Kidney epithelial cell (primary cell): ENCODE measurements at regions not wholly inside any gene's neighbourhood (a gene's known extent, or its start where the extent isn't known, plus 50 kb on each side); places are given as distances from the start of the nearest gene placed in this dataset.

Experiments
- DNase-seq: peaks from one replicate; pipeline ENCODE4 v3.0.0-alpha.2; 2010; ENCODE audit warnings: low read depth
- H3K27me3 ChIP-seq: 2 replicates; pipeline ENCODE4 v1.6.0; 2011; ENCODE audit warnings: low read length; ENCODE audit not compliant: control insufficient read depth, insufficient read depth
- H3K36me3 ChIP-seq: 2 replicates; pipeline ENCODE4 v1.5.1; 2011; ENCODE audit warnings: low read length; ENCODE audit not compliant: control insufficient read depth, insufficient read depth
- H3K4me3 ChIP-seq: 2 replicates; pipeline ENCODE4 v1.5.1; 2011; ENCODE audit warnings: low read depth, mild to moderate bottlenecking, control low read depth, low read length
- TF ChIP-seq, protein P1 (sequence below): IDR thresholded peaks from 2 replicates; pipeline ENCODE4 v1.5.1; 2011; ENCODE audit warnings: mild to moderate bottlenecking, moderate library complexity, low read length, control low read depth, inconsistent platforms; ENCODE audit not compliant: insufficient read depth, poor library complexity, severe bottlenecking

DNA sequence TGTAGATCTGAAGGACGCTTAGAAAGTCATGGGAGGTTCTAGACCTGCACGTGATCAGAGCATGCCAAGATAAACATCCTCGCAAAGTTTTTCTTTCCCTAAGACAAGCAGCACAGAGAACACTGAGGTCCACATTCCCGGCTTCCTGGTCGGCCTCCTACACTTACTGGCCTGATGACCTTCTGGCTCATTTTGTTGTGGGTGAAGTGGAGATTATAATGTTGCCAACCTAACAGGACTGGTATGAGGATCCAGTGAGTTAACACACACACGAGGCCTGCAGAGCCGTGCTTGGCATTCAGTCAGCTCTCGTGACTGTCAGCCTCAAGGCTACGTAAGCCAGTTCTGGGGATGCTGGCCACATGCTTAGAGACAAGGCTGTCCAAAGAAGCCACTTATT is 186.0 kb downstream of the TENT4A start:
- Histone ChIP-seq H3K36me3 (no peaks in the 10 kb centered on the region), H3K27me3 (no peaks in the 10 kb centered on the region), H3K4me3 (no peak overlapping the region)
- TF ChIP-seq, protein P1, sequence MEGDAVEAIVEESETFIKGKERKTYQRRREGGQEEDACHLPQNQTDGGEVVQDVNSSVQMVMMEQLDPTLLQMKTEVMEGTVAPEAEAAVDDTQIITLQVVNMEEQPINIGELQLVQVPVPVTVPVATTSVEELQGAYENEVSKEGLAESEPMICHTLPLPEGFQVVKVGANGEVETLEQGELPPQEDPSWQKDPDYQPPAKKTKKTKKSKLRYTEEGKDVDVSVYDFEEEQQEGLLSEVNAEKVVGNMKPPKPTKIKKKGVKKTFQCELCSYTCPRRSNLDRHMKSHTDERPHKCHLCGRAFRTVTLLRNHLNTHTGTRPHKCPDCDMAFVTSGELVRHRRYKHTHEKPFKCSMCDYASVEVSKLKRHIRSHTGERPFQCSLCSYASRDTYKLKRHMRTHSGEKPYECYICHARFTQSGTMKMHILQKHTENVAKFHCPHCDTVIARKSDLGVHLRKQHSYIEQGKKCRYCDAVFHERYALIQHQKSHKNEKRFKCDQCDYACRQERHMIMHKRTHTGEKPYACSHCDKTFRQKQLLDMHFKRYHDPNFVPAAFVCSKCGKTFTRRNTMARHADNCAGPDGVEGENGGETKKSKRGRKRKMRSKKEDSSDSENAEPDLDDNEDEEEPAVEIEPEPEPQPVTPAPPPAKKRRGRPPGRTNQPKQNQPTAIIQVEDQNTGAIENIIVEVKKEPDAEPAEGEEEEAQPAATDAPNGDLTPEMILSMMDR = no peak
- no peak for DNase-seq

DNA sequence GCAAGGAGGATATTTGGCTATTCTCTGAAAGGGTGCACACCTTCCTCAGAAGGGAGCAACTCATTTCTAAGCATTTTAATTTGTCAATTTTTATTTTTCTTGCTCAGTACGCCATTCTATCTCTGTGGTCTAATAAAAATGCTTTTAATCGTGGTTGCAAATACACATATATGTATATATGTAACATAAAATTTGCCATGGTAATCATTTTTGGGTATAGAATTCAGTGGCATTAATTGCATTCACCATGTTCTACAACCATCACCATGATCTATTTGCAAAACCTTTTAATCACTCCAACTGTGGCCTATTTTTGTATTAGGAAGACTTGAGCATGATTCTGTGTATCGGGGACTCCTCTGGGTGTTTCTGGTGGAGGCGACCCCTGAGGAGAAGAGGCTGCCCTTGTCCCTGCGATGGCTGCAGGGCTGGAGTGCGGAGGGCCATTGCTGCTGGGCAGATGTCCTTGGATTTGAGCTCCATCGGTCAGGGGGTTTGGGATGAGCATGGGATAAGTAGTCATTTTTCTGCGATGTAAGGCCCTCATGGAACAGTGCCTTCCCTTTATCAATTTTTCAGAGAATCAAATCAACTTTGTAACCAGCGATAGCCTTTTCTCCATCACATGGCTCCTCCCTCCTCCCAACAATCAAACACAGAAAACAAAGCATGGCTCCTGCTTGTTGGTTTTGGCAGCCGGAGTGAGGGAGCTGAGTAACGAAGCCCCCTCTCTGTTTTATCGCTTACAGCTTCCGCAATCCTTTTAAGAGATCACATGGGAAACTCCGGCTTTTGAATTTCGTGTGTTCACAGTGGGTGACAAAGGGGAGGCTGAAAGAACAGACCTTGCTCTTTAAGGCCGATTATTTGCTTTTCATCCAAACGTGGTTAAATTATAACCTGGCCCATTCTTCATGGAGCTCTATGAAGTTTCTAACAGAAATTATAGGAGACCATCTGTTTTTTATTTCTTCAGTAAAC is 187.3 kb downstream of the TENT4A start:
- Histone ChIP-seq H3K36me3 (no peaks in the 10 kb centered on the region), H3K27me3 (no peaks in the 10 kb centered on the region), H3K4me3 (no peak overlapping the region)
- TF ChIP-seq, protein P1 = no peak
- no peak for DNase-seq

DNA sequence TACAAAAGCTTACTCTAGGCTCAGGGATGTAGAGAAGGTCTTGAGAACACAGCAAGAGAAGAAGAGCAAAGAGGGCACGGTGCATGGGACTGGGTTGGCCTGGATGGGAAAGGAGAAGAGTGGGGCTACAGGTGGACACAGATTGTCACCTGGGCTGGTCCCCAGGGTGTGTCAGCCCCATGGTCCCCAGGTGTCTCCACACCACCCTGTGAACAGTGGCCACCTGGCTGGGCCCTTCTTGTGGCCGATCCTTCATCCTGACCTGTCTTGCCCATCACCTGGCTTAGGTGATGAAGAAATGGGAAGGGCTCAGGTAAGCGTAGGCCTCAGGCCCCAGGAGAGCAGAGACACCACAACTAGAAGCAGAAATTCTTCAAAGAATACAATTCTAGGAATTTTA is 188.9 kb downstream of the TENT4A start:
- TF ChIP-seq, protein P1 = no peak
- no peak for DNase-seq
- no peaks in the 10 kb centered on the region for H3K36me3 ChIP-seq
- H3K27me3 ChIP-seq = no peaks in the 10 kb centered on the region
- no peak overlapping the region for H3K4me3 ChIP-seq

DNA sequence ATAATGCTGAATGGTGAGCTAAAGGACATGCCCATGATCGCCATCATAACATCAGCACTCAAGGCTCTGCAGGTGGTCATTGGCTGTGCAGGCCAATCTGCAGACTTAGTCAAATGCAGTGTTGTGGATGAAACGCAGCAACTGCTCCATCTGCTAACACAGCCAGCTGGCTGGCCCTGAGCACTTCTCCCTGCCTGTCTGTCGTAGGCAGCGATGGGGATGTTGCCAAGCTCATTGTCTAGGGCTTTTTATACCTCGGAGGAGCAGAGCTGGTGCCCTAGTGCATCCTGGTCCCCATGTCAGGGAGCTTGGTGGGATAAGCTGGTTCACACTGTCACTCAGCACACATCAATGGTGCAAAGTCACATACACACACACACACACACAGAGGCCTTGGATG is 189.4 kb downstream of the TENT4A start:
- TF ChIP-seq, protein P1 = no peak
- H3K27me3 ChIP-seq = no peaks in the 10 kb centered on the region
- DNase-seq = no peak
- no peak overlapping the region for H3K4me3 ChIP-seq
- H3K36me3 ChIP-seq = no peaks in the 10 kb centered on the region

DNA sequence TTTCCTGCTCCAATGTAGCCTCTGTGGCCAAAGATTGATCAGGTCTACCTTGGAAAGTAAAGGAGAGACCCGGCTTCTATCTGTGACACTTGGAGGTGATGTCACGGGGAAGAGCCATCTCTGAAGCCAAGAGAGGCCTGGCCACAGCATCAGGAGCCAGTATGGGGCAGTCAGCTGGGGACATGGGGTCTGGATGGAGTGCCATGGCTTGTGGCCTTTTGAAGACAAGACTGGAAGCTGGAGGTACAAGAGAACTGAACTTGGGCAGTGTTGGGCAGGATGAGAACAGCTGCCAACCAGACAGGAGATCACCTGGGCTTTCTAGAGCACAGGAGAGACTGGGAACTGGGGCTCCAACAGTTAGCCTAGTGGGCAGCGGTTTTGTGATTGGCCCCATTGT is 190.7 kb downstream of the TENT4A start:
- Histone ChIP-seq H3K36me3 (no peaks in the 10 kb centered on the region), H3K4me3 (no peak overlapping the region), H3K27me3 (no peaks in the 10 kb centered on the region)
- no peak for DNase-seq
- TF ChIP-seq, protein P1 = no peak
